Gastroesophageal sphincter (tissue), 3 donors: ENCODE measurements at regions not wholly inside any gene's neighbourhood (a gene's known extent, or its start where the extent isn't known, plus 50 kb on each side); places are given as distances from the start of the nearest gene placed in this dataset.
"Not testable (repeated sequence)": the region's sequence is repeated elsewhere in the genome, so short reads cannot be mapped to it uniquely, and the experiment has no call there.

Source experiments
- POLR2A ChIP-seq, 2 donors: fragments of 450-650 bp; IDR thresholded peaks; one replicate each; pipeline ENCODE4 v1.6.1; 2017; ENCODE audit warnings: antibody characterized with exemption in 2 of 2, mild to moderate bottlenecking in 2 of 2, moderate library complexity in 1 of 2
- TF ChIP-seq, protein P1 (sequence below), 4 experiments: fragments of 200-600 bp in 2 of 4; fragments of 450-650 bp in 2 of 4; sonication (generic) in 1 of 4; IDR thresholded peaks; one replicate each; pipeline ENCODE4 v1.5.1; 2017 to 2019; ENCODE audit warnings: antibody characterized with exemption in 4 of 4, mild to moderate bottlenecking in 2 of 4, moderate library complexity in 2 of 4

DNA sequence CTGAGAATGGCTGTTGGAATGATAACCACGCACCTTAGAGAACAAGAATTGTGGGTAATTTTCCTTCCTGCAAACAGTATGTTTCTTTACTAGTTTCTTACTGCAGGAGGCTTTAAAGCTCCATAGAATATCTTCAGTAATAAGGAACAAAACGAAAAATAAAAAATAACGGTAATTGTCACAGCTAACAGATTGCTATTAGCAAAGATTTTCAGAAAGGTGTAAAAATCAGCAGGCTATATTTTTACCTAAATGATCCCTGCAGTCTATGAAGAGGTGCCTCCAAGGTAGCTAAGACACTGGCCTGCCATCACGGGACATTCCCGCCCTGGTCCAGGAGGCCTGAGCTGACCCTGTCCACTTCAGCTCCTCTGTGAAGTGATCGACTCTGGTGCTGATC lies 127.6 kb upstream of the KCNJ18 start:
- TF ChIP-seq, protein P1, sequence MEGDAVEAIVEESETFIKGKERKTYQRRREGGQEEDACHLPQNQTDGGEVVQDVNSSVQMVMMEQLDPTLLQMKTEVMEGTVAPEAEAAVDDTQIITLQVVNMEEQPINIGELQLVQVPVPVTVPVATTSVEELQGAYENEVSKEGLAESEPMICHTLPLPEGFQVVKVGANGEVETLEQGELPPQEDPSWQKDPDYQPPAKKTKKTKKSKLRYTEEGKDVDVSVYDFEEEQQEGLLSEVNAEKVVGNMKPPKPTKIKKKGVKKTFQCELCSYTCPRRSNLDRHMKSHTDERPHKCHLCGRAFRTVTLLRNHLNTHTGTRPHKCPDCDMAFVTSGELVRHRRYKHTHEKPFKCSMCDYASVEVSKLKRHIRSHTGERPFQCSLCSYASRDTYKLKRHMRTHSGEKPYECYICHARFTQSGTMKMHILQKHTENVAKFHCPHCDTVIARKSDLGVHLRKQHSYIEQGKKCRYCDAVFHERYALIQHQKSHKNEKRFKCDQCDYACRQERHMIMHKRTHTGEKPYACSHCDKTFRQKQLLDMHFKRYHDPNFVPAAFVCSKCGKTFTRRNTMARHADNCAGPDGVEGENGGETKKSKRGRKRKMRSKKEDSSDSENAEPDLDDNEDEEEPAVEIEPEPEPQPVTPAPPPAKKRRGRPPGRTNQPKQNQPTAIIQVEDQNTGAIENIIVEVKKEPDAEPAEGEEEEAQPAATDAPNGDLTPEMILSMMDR (IDR thresholded peaks at IDR 0.05), result not testable (repeated sequence)
- not testable (repeated sequence) for TF ChIP-seq POLR2A (IDR thresholded peaks at IDR 0.05)
